Mesothelial cell of epicardium (in vitro differentiated cells): ENCODE measurements at regions not wholly inside any gene's neighbourhood (a gene's known extent, or its start where the extent isn't known, plus 50 kb on each side); places are given as distances from the start of the nearest gene placed in this dataset.

Experiments
- DNase-seq, 2 experiments: peaks; one replicate each; pipeline ENCODE4 v3.0.0; 2021; ENCODE audit warnings: low spot score in 2 of 2; ENCODE audit not compliant: unreplicated experiment in 2 of 2
- H3K27ac Mint-ChIP-seq: 2 replicates; pipeline ENCODE4 v1.8.0; 2021; ENCODE audit warnings: mixed read lengths
- H3K27me3 Mint-ChIP-seq: 2 replicates; pipeline ENCODE4 v1.8.0; 2021; ENCODE audit warnings: low read depth, mixed read lengths
- H3K36me3 Mint-ChIP-seq: 2 replicates; pipeline ENCODE4 v1.8.0; 2021; ENCODE audit warnings: mixed read lengths
- H3K4me1 Mint-ChIP-seq: 2 replicates; pipeline ENCODE4 v1.8.0; 2021; ENCODE audit warnings: mixed read lengths
- H3K4me3 Mint-ChIP-seq: 2 replicates; pipeline ENCODE4 v1.8.0; 2021; ENCODE audit warnings: mild to moderate bottlenecking, moderate library complexity, mixed read lengths
- H3K9me3 Mint-ChIP-seq: 2 replicates; pipeline ENCODE4 v1.8.0; 2021; ENCODE audit warnings: mixed read lengths
- CTCF ChIP-seq: fragments of 200-600 bp; sonication (generic); IDR thresholded peaks from one replicate; pipeline ENCODE4 v1.5.0; 2021; ENCODE audit warnings: antibody characterized with exemption; ENCODE audit not compliant: unreplicated experiment

- DNase-seq, result no peak
- Mint-ChIP-seq H3K4me1 (peaks cover 41% of the 10 kb centered on the region), H3K27ac (no peak overlapping the region), H3K4me3 (no peak overlapping the region), H3K27me3 (peaks cover 4% of the 10 kb centered on the region), H3K36me3 (no peaks in the 10 kb centered on the region), H3K9me3 (no peaks in the 10 kb centered on the region)
- no peak for TF ChIP-seq CTCF
Observed at GRCh38 chr10:117790179-117790578, 247.6 kb downstream of the EMX2 start.

- TF ChIP-seq CTCF, result no peak
- DNase-seq, result peak in 1 of 2 experiments; percentile 31
- peak overlapping the region; percentile 68 for H3K27ac Mint-ChIP-seq
- no peaks in the 10 kb centered on the region for H3K9me3 Mint-ChIP-seq
- peaks cover 46% of the 10 kb centered on the region for H3K4me1 Mint-ChIP-seq
- H3K36me3 Mint-ChIP-seq, result no peaks in the 10 kb centered on the region
- no peak overlapping the region for H3K4me3 Mint-ChIP-seq
- peaks cover 4% of the 10 kb centered on the region for H3K27me3 Mint-ChIP-seq
Observed at GRCh38 chr10:117790621-117791020, 248.1 kb downstream of the EMX2 start.

GRCh38 chr10:117792214-117792613 lies 249.7 kb downstream of the EMX2 start:
- Mint-ChIP-seq H3K27me3 (peaks cover 4% of the 10 kb centered on the region), H3K4me3 (no peak overlapping the region), H3K4me1 (peaks cover 61% of the 10 kb centered on the region), H3K27ac (no peak overlapping the region), H3K9me3 (no peaks in the 10 kb centered on the region), H3K36me3 (no peaks in the 10 kb centered on the region)
- DNase-seq, result peak in 1 of 2 experiments; percentile 16
- TF ChIP-seq CTCF, result no peak

GRCh38 chr10:117796130-117796745 lies 250.5 kb downstream of the RAB11FIP2 start:
- H3K4me1 Mint-ChIP-seq, result peaks cover 52% of the 10 kb centered on the region
- DNase-seq, result peak in 1 of 2 experiments; percentile 42
- no peak overlapping the region for H3K4me3 Mint-ChIP-seq
- no peaks in the 10 kb centered on the region for H3K36me3 Mint-ChIP-seq
- peak overlapping the region; percentile 84 for H3K27ac Mint-ChIP-seq
- H3K27me3 Mint-ChIP-seq, result peaks cover 4% of the 10 kb centered on the region
- no peaks in the 10 kb centered on the region for H3K9me3 Mint-ChIP-seq
- no peak for TF ChIP-seq CTCF

GRCh38 chr10:117797296-117797695 lies 249.4 kb downstream of the RAB11FIP2 start:
- peaks cover 42% of the 10 kb centered on the region for H3K4me1 Mint-ChIP-seq
- H3K9me3 Mint-ChIP-seq, result no peaks in the 10 kb centered on the region
- H3K36me3 Mint-ChIP-seq, result no peaks in the 10 kb centered on the region
- no peak for TF ChIP-seq CTCF
- peaks cover 3% of the 10 kb centered on the region for H3K27me3 Mint-ChIP-seq
- no peak overlapping the region for H3K4me3 Mint-ChIP-seq
- peak overlapping the region; percentile 84 for H3K27ac Mint-ChIP-seq
- no peak for DNase-seq

- Mint-ChIP-seq H3K27me3 (no peaks in the 10 kb centered on the region), H3K36me3 (no peaks in the 10 kb centered on the region), H3K4me1 (peaks cover 19% of the 10 kb centered on the region), H3K4me3 (no peak overlapping the region), H3K9me3 (no peaks in the 10 kb centered on the region), H3K27ac (no peak overlapping the region)
- DNase-seq, result no peak
- no peak for TF ChIP-seq CTCF
Observed at GRCh38 chr10:117801691-117802090, 245.1 kb downstream of the RAB11FIP2 start.
